ENCODE measurements at regions not wholly inside any gene's neighbourhood (a gene's known extent, or its start where the extent isn't known, plus 50 kb on each side); places are given as distances from the start of the nearest gene placed in this dataset.

- no peak for TF ChIP-seq TAF1 (IDR thresholded peaks at IDR 0.05; ENCODE audit: low read depth)
- TF ChIP-seq, protein P1, sequence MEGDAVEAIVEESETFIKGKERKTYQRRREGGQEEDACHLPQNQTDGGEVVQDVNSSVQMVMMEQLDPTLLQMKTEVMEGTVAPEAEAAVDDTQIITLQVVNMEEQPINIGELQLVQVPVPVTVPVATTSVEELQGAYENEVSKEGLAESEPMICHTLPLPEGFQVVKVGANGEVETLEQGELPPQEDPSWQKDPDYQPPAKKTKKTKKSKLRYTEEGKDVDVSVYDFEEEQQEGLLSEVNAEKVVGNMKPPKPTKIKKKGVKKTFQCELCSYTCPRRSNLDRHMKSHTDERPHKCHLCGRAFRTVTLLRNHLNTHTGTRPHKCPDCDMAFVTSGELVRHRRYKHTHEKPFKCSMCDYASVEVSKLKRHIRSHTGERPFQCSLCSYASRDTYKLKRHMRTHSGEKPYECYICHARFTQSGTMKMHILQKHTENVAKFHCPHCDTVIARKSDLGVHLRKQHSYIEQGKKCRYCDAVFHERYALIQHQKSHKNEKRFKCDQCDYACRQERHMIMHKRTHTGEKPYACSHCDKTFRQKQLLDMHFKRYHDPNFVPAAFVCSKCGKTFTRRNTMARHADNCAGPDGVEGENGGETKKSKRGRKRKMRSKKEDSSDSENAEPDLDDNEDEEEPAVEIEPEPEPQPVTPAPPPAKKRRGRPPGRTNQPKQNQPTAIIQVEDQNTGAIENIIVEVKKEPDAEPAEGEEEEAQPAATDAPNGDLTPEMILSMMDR (IDR thresholded peaks at IDR 0.05; ENCODE audit: poor library complexity, severe bottlenecking): no peak
Observed at GRCh38 chr1:199163267-199163666, 524.4 kb downstream of the PTPRC start.

Data from neural cell (in vitro differentiated cells).